NCI-H446 treated with DMSO at 0.1 percent for 48 hours (cell line): ENCODE measurements at regions not wholly inside any gene's neighbourhood (a gene's known extent, or its start where the extent isn't known, plus 50 kb on each side); places are given as distances from the start of the nearest gene placed in this dataset.

Experiments
- DNase-seq: peaks from one replicate; lab custom pipeline; 2025; lab: John Stamatoyannopoulos, UW

- no peak for DNase-seq
Observed at GRCh38 chr4:100841911-100842310, 324.1 kb upstream of the EMCN start.

DNA sequence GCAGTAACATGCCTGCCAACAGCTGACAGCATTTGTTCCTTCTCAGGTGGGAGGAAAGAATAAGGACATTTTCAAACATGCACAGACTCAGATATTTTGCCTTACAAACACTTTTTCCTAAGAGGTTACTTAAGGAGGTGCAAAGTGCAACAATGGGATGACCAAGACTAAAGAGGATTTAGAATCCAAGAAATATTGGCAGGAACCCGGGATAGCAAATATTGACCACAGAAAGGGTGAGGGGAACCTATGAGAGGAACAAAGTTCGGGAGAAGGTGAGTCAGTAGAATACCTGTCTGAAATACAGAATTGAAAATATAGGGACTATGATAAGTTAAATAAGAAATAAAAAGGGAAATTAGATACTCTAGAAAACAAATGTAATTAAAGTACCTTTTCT is 321.9 kb upstream of the EMCN start:
- DNase-seq: no peak

GRCh38 chr4:100838286-100838685 is 320.5 kb upstream of the EMCN start:
- no peak for DNase-seq

DNA sequence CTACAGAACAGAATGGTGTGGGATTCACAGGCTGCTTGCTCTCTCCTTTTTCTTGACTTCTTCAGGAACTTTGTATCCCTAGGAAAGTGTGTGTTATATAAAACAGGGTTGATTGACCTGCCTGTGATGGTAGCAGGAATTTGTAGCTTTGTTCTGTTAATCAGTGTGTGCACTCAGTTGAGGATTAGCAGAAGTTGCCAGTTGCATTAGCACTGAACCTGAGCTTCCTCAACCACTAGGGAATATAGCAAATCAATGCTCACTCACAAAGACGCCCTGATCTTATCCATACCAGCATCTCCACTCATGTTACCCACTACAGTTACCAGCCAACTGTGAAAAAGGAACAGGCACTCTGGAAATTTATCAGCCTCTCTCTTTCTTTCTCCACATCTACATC is 319.1 kb upstream of the EMCN start:
- no peak for DNase-seq

DNA sequence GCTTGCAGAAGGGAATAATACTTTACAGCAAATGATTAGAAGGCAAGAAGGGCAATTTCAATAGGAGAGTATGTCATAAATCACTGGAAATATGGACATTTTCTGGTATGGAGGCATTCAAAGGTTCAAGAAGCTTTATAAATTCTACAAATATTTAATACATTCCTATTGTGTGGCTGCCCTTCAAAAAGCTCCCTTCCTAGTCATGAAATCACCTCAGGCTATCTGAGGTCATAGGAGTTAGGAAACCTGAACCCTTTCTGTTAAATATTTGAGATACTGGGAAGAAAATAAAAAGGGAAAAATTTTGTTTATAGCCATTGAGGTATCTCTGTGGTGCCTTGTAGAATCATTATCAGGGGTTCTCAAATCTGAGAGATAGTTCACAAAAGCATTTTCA is 316.8 kb upstream of the EMCN start:
- DNase-seq: no peak

GRCh38 chr4:100833906-100834305 is 316.1 kb upstream of the EMCN start:
- DNase-seq: no peak

- no peak for DNase-seq
Observed at GRCh38 chr4:100828986-100829685, 311.3 kb upstream of the EMCN start.

GRCh38 chr4:100828364-100828763 is 310.5 kb upstream of the EMCN start:
- no peak for DNase-seq

- no peak for DNase-seq
Observed at GRCh38 chr4:100827756-100828155, 309.9 kb upstream of the EMCN start.

DNA sequence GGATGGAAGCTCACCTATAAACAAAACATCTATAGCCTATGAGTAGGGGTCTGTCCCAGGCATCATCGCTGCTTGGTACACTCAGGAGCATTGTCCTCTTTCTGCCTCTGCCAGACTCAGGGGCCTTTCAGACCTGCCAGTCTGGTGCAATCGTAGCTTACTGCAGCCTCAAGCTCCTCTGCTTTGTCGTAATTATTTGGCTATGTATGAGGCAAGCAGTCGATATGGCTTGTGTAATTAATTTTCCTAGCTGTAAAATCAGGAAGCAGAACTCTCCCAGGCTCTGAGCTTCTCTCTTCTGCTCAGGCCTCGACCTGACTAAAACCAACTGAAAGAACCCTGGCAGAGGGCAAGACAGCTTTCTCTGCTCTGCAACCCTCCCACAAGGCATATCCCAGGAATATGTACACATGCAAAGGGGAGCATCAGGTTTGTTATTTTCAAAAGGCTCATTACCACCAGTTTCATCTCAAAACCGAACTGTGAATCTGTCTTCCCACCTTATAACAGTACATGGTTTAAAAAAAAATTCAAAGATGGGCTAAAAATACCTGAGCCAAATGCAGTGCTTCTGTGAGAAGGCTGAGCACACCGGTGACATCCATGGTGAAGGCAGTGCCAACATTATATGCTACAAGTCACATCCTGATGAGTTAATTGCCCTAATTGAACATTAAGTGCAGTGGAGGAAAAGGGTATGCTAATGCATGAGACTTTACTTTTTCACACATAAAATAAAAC is 309.2 kb upstream of the EMCN start:
- DNase-seq: no peak

GRCh38 chr4:100826067-100826466 is 308.2 kb upstream of the EMCN start:
- no peak for DNase-seq

DNA sequence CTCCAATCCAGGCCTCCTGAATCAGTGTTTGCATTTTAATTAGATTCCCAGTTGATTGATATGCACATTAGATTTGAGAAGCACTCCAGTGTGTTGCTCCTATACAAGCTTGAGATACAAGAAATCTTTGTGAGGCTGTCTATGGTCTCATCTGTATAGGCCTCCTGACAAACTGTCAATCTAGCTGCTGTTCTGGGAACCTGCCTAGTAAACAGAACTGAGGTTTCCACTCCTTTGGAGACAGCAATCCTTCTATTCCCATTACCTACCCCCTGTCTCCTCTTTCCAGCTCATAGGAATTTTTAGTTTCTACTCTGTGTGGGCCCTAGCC is 306.1 kb upstream of the EMCN start:
- DNase-seq: no peak

GRCh38 chr4:100823066-100823992 is 305.5 kb upstream of the EMCN start:
- no peak for DNase-seq

GRCh38 chr4:100820249-100820648 is 302.4 kb upstream of the EMCN start:
- DNase-seq: no peak

GRCh38 chr4:100819505-100819904 is 301.7 kb upstream of the EMCN start:
- DNase-seq: no peak

DNA sequence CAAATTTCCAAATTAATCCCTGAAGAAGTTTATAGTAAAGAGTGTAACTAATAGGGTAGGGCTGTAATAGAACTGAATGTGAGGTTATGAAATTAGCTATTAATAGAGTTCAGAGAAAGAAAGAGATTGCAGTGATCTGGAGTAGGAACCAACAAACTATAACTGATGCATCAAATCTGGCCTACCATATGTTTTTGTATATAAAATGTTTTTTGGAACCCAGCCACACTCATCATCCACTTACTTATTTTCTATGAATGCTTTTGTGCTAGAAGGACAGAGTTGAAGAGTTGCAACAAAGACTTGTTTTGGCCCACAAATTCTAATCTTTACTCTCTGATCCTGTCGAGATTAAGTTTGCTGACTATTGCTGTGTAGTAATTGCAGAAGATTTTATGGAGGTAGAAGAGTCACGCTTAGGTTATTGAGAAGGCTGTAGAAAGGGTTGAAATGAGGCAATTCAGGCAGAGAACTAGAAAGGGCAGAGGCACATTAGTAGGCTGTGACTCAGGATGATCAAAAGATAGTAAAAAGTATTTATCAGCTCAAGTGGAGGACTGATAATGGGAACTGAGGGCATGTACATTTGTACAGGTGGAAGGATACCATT is 298.7 kb upstream of the EMCN start:
- DNase-seq: no peak

GRCh38 chr4:100811046-100811445 is 293.2 kb upstream of the EMCN start:
- DNase-seq: no peak

GRCh38 chr4:100809506-100809905 is 291.7 kb upstream of the EMCN start:
- DNase-seq: no peak

DNA sequence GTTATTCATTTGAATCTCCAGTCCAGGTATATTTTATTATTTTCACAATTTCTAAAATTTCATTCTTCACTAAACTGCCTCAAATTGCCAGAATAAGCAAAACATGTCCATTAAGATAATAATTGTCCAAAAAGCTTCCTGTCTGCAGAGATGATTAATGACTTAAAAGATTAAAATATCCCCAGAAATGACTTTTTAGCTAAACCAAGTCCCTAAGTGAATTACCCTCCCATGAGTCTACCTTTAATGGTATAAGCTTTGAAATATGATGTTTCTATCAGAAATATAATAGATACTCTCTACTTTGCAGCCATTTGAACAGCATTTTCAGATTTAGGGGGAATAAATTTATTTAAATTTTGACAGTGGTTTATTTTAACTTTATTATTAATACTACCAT is 289.2 kb upstream of the EMCN start:
- DNase-seq: no peak

GRCh38 chr4:100805538-100805937 is 287.7 kb upstream of the EMCN start:
- no peak for DNase-seq

DNA sequence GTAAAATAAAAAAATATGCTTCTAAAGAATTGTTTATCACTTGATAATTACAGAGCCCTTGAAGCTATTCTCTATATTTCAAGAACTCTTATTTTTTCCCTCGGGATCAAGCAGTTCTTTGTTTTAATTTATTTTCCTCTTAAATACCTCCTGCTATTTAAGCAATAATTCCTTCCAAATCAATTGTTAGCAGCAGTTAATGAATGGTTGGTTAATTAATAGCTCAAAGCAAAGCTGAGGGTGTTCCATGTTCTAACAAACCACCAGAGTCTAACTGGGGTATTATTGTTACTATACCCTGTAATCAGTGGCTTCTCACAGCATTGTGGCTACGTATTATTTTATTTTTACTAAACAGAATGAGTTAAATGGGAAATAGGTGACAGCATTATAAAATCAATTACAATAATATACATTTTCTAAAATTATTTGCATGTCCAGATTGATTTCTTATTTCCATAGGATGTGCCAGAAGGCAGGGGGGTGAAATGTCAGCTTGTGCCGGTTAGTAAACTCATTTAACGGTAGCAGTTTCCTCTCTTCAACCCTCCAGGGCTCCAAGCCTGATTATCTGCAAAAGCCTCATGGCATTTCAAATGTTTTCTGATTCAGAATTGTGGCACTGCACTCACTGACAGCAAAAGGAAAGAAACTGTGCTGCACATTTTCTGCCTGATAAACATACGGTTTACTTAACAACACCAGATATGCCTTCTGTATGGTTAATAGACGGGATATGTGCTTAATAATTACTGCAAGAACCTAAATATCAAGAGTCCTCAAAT is 286.9 kb upstream of the EMCN start:
- DNase-seq: no peak

DNA sequence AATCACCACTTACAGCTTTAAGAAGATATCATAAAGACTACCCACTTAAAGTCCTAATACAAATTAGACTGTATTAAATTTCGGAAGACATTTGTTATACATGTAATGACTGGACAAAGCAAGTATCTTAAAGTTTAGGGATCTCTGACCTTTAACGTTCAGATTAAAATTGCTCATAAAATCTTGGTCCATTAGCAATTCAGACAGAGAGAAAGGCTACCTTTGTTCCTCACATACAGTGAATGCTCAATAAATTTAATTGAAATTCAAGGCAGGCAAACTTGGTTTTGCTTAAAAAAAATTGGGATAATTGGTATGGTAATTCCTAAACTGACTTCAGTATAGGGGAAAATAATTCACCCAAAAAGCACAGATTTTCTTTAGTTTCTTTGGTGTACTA is 285.9 kb upstream of the EMCN start:
- no peak for DNase-seq
